T-cell (primary cell): ENCODE measurements at regions not wholly inside any gene's neighbourhood (a gene's known extent, or its start where the extent isn't known, plus 50 kb on each side); places are given as distances from the start of the nearest gene placed in this dataset.
"Not testable (repeated sequence)": the region's sequence is repeated elsewhere in the genome, so short reads cannot be mapped to it uniquely, and the experiment has no call there.

ENCODE experiments used
- ATAC-seq, 4 experiments: fragments of 200-7000 bp in 3 of 4; fragments of 150-1000 bp in 1 of 4; cut with Tn5 transposase; replicated peaks in 1 of 4; 1 replicate in 3 of 4; 2 replicates in 1 of 4; pipeline ENCODE4 v1.10.0; 2021; ENCODE audit warnings: moderate library complexity in 3 of 4, mild to moderate bottlenecking in 2 of 4, moderate number of reproducible peaks in 1 of 4
- CTCF ChIA-PET, 2 donors: fragments of 300-600 bp; sonication (Branson Sonifier 250); formaldehyde crosslinking; loops; one replicate each; lab custom pipeline; 2022; ENCODE audit warnings: antibody characterized with exemption in 2 of 2; lab: Charles Lee
- POLR2A ChIA-PET, 2 donors: fragments of 300-600 bp; sonication (Branson Sonifier 250); formaldehyde crosslinking; loops; one replicate each; lab custom pipeline; 2022; ENCODE audit warnings: antibody characterized with exemption in 2 of 2; lab: Charles Lee
- DNase-seq, 35 experiments: peaks; one replicate each; pipeline versions ENCODE4 v3.0.0 to v3.0.0-alpha.2; 2013 to 2023
- H3K27ac ChIP-seq: one replicate; pipeline ENCODE4 v1.5.1; 2013; ENCODE audit warnings: low read length
- H3K27me3 ChIP-seq, 2 experiments: replicated peaks in 1 of 2; 1 replicate in 1 of 2; 2 replicates in 1 of 2; pipeline versions ENCODE4 v1.6.1 to v1.7.0; 2013; ENCODE audit warnings: low read length in 1 of 2, mixed read lengths in 1 of 2; ENCODE audit not compliant: control insufficient read depth in 2 of 2, insufficient read depth in 2 of 2; ENCODE audit errors: extremely low read depth in 1 of 2
- H3K36me3 ChIP-seq, 2 donors: 1 replicate in 1 of 2; 2 replicates in 1 of 2; pipeline versions ENCODE4 v1.6.1 to v1.7.0; 2013; ENCODE audit warnings: low read length in 1 of 2; ENCODE audit not compliant: control insufficient read depth in 2 of 2, insufficient read depth in 1 of 2; ENCODE audit errors: extremely low read depth in 1 of 2
- H3K4me1 ChIP-seq, 2 experiments: 1 replicate in 1 of 2; 2 replicates in 1 of 2; pipeline versions ENCODE4 v1.6.1 to v1.7.0; 2013; ENCODE audit warnings: low read length in 2 of 2, mixed read lengths in 1 of 2; ENCODE audit not compliant: insufficient read depth in 2 of 2, control insufficient read depth in 1 of 2; ENCODE audit errors: extremely low read depth in 1 of 2
- H3K4me3 ChIP-seq, 2 donors: 1 replicate in 1 of 2; 2 replicates in 1 of 2; pipeline versions ENCODE4 v1.5.1 to v1.7.0; 2013; ENCODE audit warnings: mild to moderate bottlenecking in 2 of 2, low read length in 1 of 2, moderate library complexity in 1 of 2; ENCODE audit not compliant: control insufficient read depth in 1 of 2; ENCODE audit errors: extremely low read depth in 1 of 2
- H3K9me3 ChIP-seq: 2 replicates; pipeline ENCODE4 v1.7.0; 2013
- H3K27ac Mint-ChIP-seq, 2 donors: one replicate each; pipeline ENCODE4 v1.8.0; 2020 to 2021; ENCODE audit warnings: mild to moderate bottlenecking in 2 of 2, mixed read lengths in 2 of 2
- H3K27me3 Mint-ChIP-seq, 2 donors: one replicate each; pipeline ENCODE4 v1.8.0; 2021 to 2022; ENCODE audit warnings: mixed read lengths in 2 of 2
- H3K36me3 Mint-ChIP-seq: one replicate; pipeline ENCODE4 v1.8.0; 2021; ENCODE audit warnings: mixed read lengths
- H3K4me1 Mint-ChIP-seq, 3 donors: one replicate each; pipeline ENCODE4 v1.8.0; 2020 to 2022; ENCODE audit warnings: mixed read lengths in 3 of 3, mild to moderate bottlenecking in 1 of 3
- H3K4me3 Mint-ChIP-seq, 3 donors: one replicate each; pipeline ENCODE4 v1.8.0; 2020 to 2022; ENCODE audit warnings: mild to moderate bottlenecking in 3 of 3, mixed read lengths in 3 of 3, moderate library complexity in 3 of 3
- H3K9me3 Mint-ChIP-seq, 3 donors: one replicate each; pipeline ENCODE4 v1.8.0; 2020 to 2022; ENCODE audit warnings: mixed read lengths in 3 of 3
- WGBS: methylation state at CpG from one replicate; pipeline ENCODE4 v1.1.5; 2013; ENCODE audit warnings: missing lambda C conversion rate; ENCODE audit not compliant: insufficient coverage; 5-methylcytosine and 5-hydroxymethylcytosine counted together

- no peak overlapping the region for H3K27ac Mint-ChIP-seq
- H3K36me3 ChIP-seq, result no peaks in the 10 kb centered on the region
- H3K9me3 ChIP-seq, result no peaks in the 10 kb centered on the region
- DNase-seq (no peak), ATAC-seq (no peak)
- H3K4me3 Mint-ChIP-seq, result no peak overlapping the region
- no peaks in the 10 kb centered on the region for H3K4me1 Mint-ChIP-seq
- ChIA-PET POLR2A (no interaction called here), CTCF (no interaction called here)
- no CpG with 5 or more reads among the region's 2 CpGs for WGBS
- no peaks in the 10 kb centered on the region for H3K9me3 Mint-ChIP-seq
- H3K4me1 ChIP-seq, result no peaks in the 10 kb centered on the region
- H3K27me3 Mint-ChIP-seq, result peaks cover 1 to 17% of the 10 kb centered on the region in 2 donors
- no peaks in the 10 kb centered on the region for H3K27me3 ChIP-seq
- no peak overlapping the region for H3K27ac ChIP-seq
- H3K36me3 Mint-ChIP-seq, result no peaks in the 10 kb centered on the region
- no peak overlapping the region for H3K4me3 ChIP-seq
Observed at GRCh38 chrX:103428525-103428924, 52.2 kb downstream of the BEX3 start.

GRCh38 chrX:103429026-103429425, 52.7 kb downstream of the BEX3 start:
- H3K4me3 ChIP-seq, H3K27ac Mint-ChIP-seq, H3K4me1 ChIP-seq, ATAC-seq, H3K36me3 Mint-ChIP-seq, H3K4me1 Mint-ChIP-seq, H3K27ac ChIP-seq, POLR2A ChIA-PET, H3K4me3 Mint-ChIP-seq, H3K36me3 ChIP-seq, H3K9me3 ChIP-seq, CTCF ChIA-PET, H3K27me3 ChIP-seq, DNase-seq, H3K9me3 Mint-ChIP-seq: not testable (repeated sequence)
- no CpG with 5 or more reads among the region's 7 CpGs for WGBS
- H3K27me3 Mint-ChIP-seq, result peaks cover 1 to 21% of the 10 kb centered on the region in 2 donors

- H3K36me3 ChIP-seq, result no peaks in the 10 kb centered on the region
- POLR2A ChIA-PET, result no interaction called here
- CTCF ChIA-PET, result no interaction called here
- H3K4me3 ChIP-seq, result no peak overlapping the region
- H3K27ac Mint-ChIP-seq, result no peak overlapping the region
- H3K4me1 Mint-ChIP-seq, result no peaks in the 10 kb centered on the region
- peaks cover 1 to 17% of the 10 kb centered on the region in 2 donors for H3K27me3 Mint-ChIP-seq
- H3K9me3 Mint-ChIP-seq, result no peaks in the 10 kb centered on the region
- no peak overlapping the region for H3K27ac ChIP-seq
- H3K4me3 Mint-ChIP-seq, result no peak overlapping the region
- no peaks in the 10 kb centered on the region for H3K4me1 ChIP-seq
- 100% methylated on average over 4 of the region's 7 CpGs for WGBS
- no peaks in the 10 kb centered on the region for H3K27me3 ChIP-seq
- H3K36me3 Mint-ChIP-seq, result no peaks in the 10 kb centered on the region
- no peaks in the 10 kb centered on the region for H3K9me3 ChIP-seq
- no peak for DNase-seq
- ATAC-seq, result no peak
Observed at GRCh38 chrX:103431316-103431715, 55.0 kb downstream of the BEX3 start.

GRCh38 chrX:103432841-103433240, 56.5 kb downstream of the BEX3 start:
- H3K4me3 ChIP-seq, H3K36me3 Mint-ChIP-seq, ATAC-seq, CTCF ChIA-PET, H3K9me3 Mint-ChIP-seq, H3K27ac Mint-ChIP-seq, H3K36me3 ChIP-seq, H3K4me3 Mint-ChIP-seq, H3K27ac ChIP-seq, DNase-seq, H3K4me1 ChIP-seq, H3K4me1 Mint-ChIP-seq, H3K27me3 ChIP-seq, H3K9me3 ChIP-seq, POLR2A ChIA-PET: not testable (repeated sequence)
- H3K27me3 Mint-ChIP-seq, result peaks cover 1 to 14% of the 10 kb centered on the region in 2 donors
- no CpG with 5 or more reads among the region's 5 CpGs for WGBS

- no peaks in the 10 kb centered on the region for H3K9me3 Mint-ChIP-seq
- DNase-seq, result no peak
- H3K4me1 Mint-ChIP-seq, result no peaks in the 10 kb centered on the region
- no peak for ATAC-seq
- H3K9me3 ChIP-seq, result no peaks in the 10 kb centered on the region
- no peak overlapping the region for H3K4me3 Mint-ChIP-seq
- no peaks in the 10 kb centered on the region for H3K27me3 ChIP-seq
- H3K4me1 ChIP-seq, result no peaks in the 10 kb centered on the region
- peaks cover 1 to 14% of the 10 kb centered on the region in 2 donors for H3K27me3 Mint-ChIP-seq
- no peak overlapping the region for H3K4me3 ChIP-seq
- 80% methylated on average over 3 of the region's 5 CpGs for WGBS
- ChIA-PET CTCF (no interaction called here), POLR2A (interaction anchor here in 1 of 2 donors (0.5 kb wide), 1 partner anchor 160 kb away, joined by 3 read pairs; no protein-coding TSS in a partner anchor)
- H3K27ac ChIP-seq, result no peak overlapping the region
- no peaks in the 10 kb centered on the region for H3K36me3 Mint-ChIP-seq
- H3K36me3 ChIP-seq, result no peaks in the 10 kb centered on the region
- no peak overlapping the region for H3K27ac Mint-ChIP-seq
Observed at GRCh38 chrX:103437147-103437873, 61.0 kb downstream of the BEX3 start.

GRCh38 chrX:103439161-103439560, 62.8 kb downstream of the BEX3 start:
- WGBS, result no CpG with 5 or more reads among the region's 2 CpGs
- POLR2A ChIA-PET, result no interaction called here
- ATAC-seq, result no peak

More at GRCh38 chrX:103439161-103439560, 62.8 kb downstream of the BEX3 start:
- no peaks in the 10 kb centered on the region for H3K4me1 Mint-ChIP-seq
- H3K27me3 Mint-ChIP-seq, result no peaks in the 10 kb centered on the region
- Histone ChIP-seq H3K4me1 (no peaks in the 10 kb centered on the region), H3K9me3 (no peaks in the 10 kb centered on the region), H3K36me3 (no peaks in the 10 kb centered on the region), H3K27me3 (no peaks in the 10 kb centered on the region), H3K4me3 (no peak overlapping the region), H3K27ac (no peak overlapping the region)
- no peaks in the 10 kb centered on the region for H3K9me3 Mint-ChIP-seq
- H3K4me3 Mint-ChIP-seq, result no peak overlapping the region
- no peaks in the 10 kb centered on the region for H3K36me3 Mint-ChIP-seq
- no peak overlapping the region for H3K27ac Mint-ChIP-seq
- CTCF ChIA-PET, result no interaction called here
- DNase-seq, result no peak
